GM12892 (cell line): ENCODE measurements at regions not wholly inside any gene's neighbourhood (a gene's known extent, or its start where the extent isn't known, plus 50 kb on each side); places are given as distances from the start of the nearest gene placed in this dataset.

Source experiments
- POLR2A ChIP-seq: IDR thresholded peaks from 2 replicates; pipeline ENCODE4 v1.6.1; 2011; ENCODE audit warnings: low read depth, low read length, control low read depth
- POLR2AphosphoS5 ChIP-seq: IDR thresholded peaks from 2 replicates; pipeline ENCODE4 v1.6.1; 2011; ENCODE audit warnings: low read depth, low read length, control low read depth
- TAF1 ChIP-seq: IDR thresholded peaks from 2 replicates; pipeline ENCODE4 v1.6.1; 2011; ENCODE audit warnings: low read depth, mild to moderate bottlenecking, control low read depth, low read length, borderline replicate concordance

DNA sequence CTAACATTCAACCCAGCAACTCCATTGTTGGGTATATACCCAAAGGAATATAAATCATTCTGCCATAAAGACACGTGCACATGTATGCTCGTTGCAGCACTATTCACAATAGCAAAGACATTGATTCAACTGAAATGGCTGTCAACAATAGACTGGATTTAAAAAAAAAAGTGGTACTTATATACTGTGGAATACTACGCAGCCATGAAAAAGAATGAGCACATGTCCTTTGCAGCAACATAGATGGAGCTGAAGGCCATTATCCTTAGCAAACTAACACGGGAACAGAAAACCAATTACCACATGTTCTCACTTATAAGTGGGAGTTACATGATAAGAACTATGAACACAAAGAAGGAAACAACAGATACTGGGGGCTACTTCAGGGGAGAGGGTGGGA, 74.0 kb upstream of the FMNL2 start:
- TF ChIP-seq POLR2AphosphoS5 (no peak), POLR2A (no peak), TAF1 (no peak)
